ENCODE measurements at regions not wholly inside any gene's neighbourhood (a gene's known extent, or its start where the extent isn't known, plus 50 kb on each side); places are given as distances from the start of the nearest gene placed in this dataset.

- TF ChIP-seq FOSL1 (IDR thresholded peaks at IDR 0.05; ENCODE audit: low read depth) (no peak), SRF (IDR thresholded peaks at IDR 0.05; ENCODE audit: low read depth) (no peak), EGR1 (IDR thresholded peaks at IDR 0.05; ENCODE audit: low read depth) (no peak)
Observed at GRCh38 chr13:106709522-106709921, 141.6 kb upstream of the ARGLU1 start (continued).

- Histone ChIP-seq H4K20me1 (ENCODE audit: insufficient read depth) (no peaks in the 10 kb centered on the region), H3K27ac (ENCODE audit: low read depth, low read length) (no peak overlapping the region), H3K36me3 (ENCODE audit: control insufficient read depth in 1 of 2, insufficient read depth in 2 of 2, low read length in 2 of 2) (no peaks in the 10 kb centered on the region), H3K9ac (ENCODE audit: low read length) (no peak overlapping the region), H3K79me2 (ENCODE audit: insufficient read depth, low read length) (no peaks in the 10 kb centered on the region), H3K4me2 (ENCODE audit: low read length) (no peak overlapping the region), H3K9me3 (ENCODE audit: control insufficient read depth in 1 of 2, insufficient read depth in 1 of 2, low read depth in 1 of 2, low read length in 2 of 2) (no peaks in the 10 kb centered on the region), H3K4me3 (replicated peaks in 1 of 2; ENCODE audit: low read depth in 1 of 2, low read length in 2 of 2) (no peak overlapping the region), H3K9me2 (ENCODE audit: insufficient read depth) (no peaks in the 10 kb centered on the region), H2AFZ (ENCODE audit: low read depth, low read length, poor library complexity, severe bottlenecking) (no peak overlapping the region), H3K27me3 (ENCODE audit: insufficient read depth, low read length) (peaks cover 32% of the 10 kb centered on the region), H3K4me1 (ENCODE audit: control insufficient read depth in 1 of 2, insufficient read depth in 2 of 2, low read length in 2 of 2) (no peaks in the 10 kb centered on the region)
- no TSS peak for BruUV-seq (replicated peaks)
- ATAC-seq (no peak), DNase-seq (ENCODE audit: low read depth, low spot score) (no peak)
- RAD21 ChIA-PET (ENCODE audit: low non-redundant PET in 1 of 2, low total read pairs in 2 of 2, uncharacterized antibody in 2 of 2, unreplicated experiment in 2 of 2), result no interaction called here
- POLR2A ChIA-PET, result no interaction called here
- TF ChIP-seq MAX (IDR thresholded peaks at IDR 0.05) (no peak), FOSL1 (IDR thresholded peaks at IDR 0.05; ENCODE audit: low read depth) (no peak), SRF (IDR thresholded peaks at IDR 0.05; ENCODE audit: low read depth) (no peak), CBX3 (IDR thresholded peaks at IDR 0.05; ENCODE audit: low read depth) (no peak), CEBPB (IDR thresholded peaks at IDR 0.05; ENCODE audit: low read depth) (no peak), TCF7L2 (IDR thresholded peaks at IDR 0.05; ENCODE audit: borderline replicate concordance, extremely low read depth, insufficient read depth, insufficient read length) (no peak), POLR2A (IDR thresholded peaks at IDR 0.05; ENCODE audit: borderline replicate concordance, extremely low read depth, insufficient read depth, insufficient read length) (no peak), CTCF (IDR thresholded peaks at IDR 0.05 in 2 of 3, conservative IDR thresholded peaks at IDR 0.05 in 1 of 3; ENCODE audit: borderline replicate concordance in 1 of 3, insufficient read depth in 1 of 3, low read depth in 2 of 3, low read length in 2 of 3) (no peak), EZH2phosphoT487 (IDR thresholded peaks at IDR 0.05; ENCODE audit: borderline replicate concordance) (no peak), EZH2 (IDR thresholded peaks at IDR 0.05) (no peak)
- CTCF ChIA-PET, result no interaction called here
- intact Hi-C loops (cut with micrococcal nuclease), result no loop called here
Observed at GRCh38 chr13:106702505-106702904, 134.6 kb upstream of the ARGLU1 start.
